ENCODE measurements at regions not wholly inside any gene's neighbourhood (a gene's known extent, or its start where the extent isn't known, plus 50 kb on each side); places are given as distances from the start of the nearest gene placed in this dataset.
"Not testable (repeated sequence)": the region's sequence is repeated elsewhere in the genome, so short reads cannot be mapped to it uniquely, and the experiment has no call there.

GRCh38 chr4:141290771-141291170, 70.1 kb downstream of the ZNF330 start:
- DNase-seq = no peak

GRCh38 chr4:141294306-141294705, 73.6 kb downstream of the ZNF330 start:
- DNase-seq = no peak

DNA sequence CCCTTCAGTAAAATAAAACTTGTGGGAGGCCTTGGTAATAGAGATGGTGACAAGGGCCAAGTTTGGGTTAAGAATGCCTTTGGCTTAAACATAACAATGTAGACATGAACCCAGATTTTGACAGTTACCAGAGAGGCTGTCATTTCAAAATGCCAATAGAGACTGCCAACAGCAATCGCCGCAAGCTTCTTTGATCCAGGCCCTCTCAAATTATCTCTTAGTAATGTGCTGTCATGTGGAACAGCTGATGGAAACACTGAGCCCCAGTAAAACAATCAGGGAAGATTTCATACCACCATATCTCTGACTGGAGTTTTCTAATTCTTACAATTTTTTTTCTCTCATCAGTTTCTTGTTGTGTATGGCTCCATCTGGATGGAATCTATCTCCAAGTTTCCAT, 80.5 kb downstream of the ZNF330 start:
- no peak for DNase-seq

DNA sequence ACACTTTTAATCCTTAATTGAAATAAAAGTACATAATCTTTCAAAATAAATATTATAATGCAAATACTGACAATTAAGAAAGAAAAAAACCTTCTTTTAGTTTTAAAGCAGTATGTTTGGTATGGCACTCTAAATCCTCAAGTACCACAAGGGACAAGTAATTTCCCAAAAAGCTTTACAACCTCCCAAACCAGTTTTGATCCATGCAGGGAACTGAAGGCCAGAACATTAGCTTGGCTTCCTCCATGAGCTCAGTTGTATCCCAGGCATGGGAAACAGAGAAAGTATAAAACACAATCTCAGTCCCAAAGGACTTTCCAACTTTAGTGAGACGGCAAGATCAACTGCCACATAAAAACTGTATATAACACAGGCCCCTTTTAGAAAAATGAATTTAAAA, 82.2 kb downstream of the ZNF330 start:
- no peak for DNase-seq

DNA sequence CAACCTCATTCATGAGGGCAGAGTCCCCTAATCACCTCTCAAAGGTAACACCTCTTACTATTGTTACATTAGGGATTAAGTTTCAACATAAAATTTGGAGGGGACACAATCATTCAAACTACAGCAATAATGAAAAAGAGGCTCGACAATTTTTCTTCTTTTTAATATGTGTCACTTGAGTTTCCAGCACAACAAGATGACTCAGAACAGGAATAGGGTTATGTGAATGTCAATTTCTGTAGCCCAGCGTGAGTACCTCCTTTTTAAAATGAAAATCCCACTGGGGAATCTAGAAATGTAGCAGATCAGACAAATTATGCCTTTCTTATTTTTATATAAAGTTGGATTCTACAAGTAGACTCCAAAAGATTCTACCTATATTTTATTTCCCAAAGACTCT, 83.7 kb downstream of the ZNF330 start:
- no peak for DNase-seq

DNA sequence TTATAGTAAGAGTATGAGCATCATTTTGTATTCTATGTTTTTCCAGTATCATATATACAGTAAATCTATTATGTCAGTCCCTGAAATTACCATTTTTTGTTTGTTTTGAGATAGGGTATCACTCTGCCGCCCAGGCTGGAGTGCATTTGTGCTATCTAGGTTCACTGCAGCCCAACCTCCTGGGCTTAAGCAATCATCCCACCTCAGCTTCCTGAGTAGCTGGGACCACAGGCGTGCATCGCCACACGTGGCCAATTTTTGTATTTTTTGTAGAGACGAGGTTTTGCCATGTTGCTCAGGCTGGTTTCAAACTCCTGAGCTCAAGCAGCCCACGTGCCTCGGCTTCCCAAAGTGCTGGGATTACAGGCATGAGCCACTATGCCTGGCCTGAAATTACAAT, 85.6 kb downstream of the ZNF330 start:
- DNase-seq = no peak

- DNase-seq = no peak
Measured at GRCh38 chr4:141307241-141307689, 86.6 kb downstream of the ZNF330 start.

- no peak for DNase-seq
Measured at GRCh38 chr4:141309874-141310273, 89.2 kb downstream of the ZNF330 start.

DNA sequence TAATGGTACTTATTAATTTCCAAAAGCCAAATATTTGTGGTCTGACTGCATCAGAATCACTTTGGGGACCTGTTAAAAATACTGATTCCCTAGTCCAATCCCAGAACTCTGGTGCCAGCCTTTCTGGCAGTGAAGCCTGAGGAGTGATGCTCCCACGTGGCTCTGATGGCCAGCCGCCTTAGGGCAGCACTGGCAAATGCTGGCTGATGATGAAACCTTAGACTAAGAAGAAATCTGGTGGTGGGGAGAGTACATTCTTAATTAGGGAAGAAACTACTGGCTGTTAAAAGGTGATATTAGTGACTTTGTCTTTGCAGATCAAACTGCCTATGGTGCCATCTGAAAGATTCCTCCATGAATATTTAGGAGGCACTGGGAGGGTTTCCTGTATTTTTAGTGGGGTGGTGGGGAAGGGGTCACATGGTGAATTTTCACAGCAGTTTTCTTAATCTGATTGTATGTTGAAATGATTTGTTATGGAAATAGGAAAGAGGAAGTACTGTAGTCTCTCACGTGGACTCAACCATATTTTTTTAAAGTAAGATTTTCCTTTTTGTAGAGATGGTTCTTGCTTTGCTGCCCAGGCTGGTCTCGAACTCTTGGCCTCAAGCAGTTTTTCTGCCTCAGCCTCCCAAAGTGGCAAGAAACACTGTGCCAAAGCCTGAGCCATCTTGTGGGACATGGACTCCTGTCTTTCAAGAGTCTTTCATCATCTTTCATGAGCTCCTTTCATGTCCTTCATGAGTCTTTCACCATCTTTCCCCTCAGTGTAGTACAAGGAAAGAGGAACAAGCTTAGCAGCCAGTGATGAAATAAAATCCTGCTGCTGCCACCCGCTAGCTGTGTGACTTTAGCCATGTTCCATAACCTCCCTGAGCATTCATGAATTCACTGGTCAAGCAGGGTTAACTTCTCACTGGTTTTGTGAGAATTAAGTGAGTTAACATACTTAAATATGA, 90.8 kb downstream of the ZNF330 start:
- no peak for DNase-seq

DNA sequence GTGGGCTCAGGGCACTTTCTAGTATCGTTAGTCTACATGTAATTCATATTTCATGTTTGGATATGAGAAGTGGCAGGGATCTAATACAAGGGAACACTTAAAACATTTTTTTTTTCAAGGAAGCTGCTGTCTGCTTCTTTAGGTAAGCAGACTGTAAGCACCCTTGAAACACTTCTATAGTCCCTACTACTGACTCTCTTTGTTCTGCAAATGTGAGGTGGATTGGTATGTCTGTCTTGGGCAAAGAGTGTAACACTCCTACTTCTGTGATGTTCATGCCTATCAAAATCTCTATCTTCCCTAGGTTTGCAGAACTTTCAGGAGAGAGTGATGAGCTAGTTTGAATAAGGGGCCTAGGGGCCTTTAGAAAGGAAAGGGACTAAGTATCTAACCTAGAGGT, 93.9 kb downstream of the ZNF330 start:
- no peak for DNase-seq

DNA sequence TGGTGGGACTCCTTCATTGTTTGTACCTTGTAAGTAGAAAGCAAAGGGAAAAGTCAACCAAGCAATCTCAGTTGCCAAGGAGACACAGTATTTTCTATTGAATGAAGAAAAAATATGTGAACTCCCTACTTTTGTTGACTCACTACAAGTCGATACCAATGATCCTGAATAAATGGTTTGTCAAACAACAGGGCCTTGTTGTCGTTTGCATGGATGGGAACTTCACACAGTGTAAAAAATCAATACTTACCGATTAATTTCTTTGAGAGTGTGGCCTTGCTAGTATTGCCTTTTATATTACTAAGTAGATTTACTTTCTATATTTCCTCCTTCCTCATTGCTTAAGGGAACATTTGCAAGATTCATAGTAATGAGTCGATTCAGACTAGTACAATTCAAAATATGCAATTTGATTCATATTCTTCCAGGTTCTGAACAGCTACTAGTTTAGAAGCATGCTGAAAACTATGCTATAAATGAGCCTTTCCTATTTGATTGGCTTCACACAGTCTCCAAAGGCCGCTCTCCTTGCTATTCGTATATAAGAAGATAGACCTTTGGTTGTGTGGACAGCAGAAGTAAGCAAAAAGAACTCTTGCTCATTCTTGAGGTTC, 108.0 kb downstream of the ZNF330 start:
- no peak for DNase-seq

DNA sequence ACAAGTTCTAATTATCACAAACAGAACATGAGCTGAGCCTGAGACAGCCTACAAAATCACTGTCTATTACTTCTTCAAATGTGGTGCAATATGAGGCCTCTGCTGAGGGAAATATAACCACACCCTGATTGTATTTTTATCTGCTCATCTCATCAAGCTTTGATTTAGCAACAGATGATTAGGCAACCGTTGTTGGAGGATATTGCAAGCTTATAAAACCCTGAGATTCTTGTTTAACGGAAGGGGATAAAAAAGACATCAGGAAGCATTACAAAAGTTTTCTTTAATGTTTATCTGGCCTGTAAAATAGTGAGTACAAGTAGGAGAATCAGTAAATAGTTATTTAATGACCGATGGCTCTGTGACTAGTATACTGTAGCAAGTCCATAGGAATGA, 108.5 kb downstream of the ZNF330 start:
- no peak for DNase-seq

DNA sequence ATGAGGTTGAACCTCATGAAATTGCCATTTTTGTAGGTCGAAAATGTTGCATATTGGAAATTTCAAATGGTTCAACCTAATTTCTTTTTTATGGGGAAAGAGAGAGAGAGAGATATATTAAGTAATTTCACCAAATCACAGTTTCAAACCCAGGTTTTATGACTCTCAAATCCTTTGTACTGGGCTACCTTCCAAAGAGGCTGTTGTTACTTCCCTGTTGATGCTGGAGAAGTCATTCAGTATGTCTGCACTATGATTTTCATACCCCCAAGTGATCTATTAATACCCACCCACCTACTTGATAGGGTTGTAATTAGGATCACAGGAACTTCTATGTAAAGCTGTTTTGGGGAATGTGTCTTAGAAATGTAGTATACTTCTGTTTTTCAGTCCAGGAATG, 109.9 kb downstream of the ZNF330 start:
- no peak for DNase-seq

DNA sequence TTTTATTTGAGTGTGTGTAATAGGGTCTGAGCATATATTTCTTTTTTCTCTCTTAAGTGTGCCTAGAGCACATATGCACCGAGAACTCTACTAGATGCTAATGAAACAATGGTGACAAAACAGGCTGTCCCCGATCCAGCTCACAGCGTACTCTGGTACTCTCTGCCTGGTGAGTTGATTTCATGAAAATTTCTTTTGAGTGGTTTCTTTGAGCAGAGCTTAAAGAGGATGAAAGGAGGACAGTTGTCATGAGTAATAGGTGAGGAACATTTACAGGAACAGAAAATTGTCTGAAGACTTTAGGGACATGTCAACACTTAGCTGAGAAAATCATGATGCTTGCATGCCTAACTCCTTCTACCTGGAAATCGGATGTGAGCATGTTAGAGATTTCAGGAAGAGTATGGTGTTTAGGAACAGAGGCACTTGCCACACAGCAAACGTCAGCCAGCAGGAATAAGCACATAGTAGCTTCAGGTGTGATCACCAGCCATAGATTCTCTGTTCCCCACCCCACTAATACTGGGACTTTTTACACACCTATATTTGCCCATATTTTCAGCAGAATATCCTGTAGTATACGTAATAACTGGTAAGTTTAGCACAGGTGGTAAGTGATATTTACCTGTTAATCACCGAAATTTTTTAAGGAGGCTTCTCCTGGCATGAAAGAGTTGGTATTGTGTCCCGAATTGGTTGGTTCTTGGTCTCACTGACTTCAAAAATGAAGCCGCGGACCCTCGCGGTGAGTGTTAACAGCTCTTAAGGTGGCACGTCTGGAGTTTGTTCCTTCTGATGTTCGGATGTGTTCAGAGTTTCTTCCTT, 111.1 kb downstream of the ZNF330 start:
- no peak for DNase-seq

GRCh38 chr4:141332359-141333181, 111.9 kb downstream of the ZNF330 start:
- not testable (repeated sequence) for DNase-seq

DNA sequence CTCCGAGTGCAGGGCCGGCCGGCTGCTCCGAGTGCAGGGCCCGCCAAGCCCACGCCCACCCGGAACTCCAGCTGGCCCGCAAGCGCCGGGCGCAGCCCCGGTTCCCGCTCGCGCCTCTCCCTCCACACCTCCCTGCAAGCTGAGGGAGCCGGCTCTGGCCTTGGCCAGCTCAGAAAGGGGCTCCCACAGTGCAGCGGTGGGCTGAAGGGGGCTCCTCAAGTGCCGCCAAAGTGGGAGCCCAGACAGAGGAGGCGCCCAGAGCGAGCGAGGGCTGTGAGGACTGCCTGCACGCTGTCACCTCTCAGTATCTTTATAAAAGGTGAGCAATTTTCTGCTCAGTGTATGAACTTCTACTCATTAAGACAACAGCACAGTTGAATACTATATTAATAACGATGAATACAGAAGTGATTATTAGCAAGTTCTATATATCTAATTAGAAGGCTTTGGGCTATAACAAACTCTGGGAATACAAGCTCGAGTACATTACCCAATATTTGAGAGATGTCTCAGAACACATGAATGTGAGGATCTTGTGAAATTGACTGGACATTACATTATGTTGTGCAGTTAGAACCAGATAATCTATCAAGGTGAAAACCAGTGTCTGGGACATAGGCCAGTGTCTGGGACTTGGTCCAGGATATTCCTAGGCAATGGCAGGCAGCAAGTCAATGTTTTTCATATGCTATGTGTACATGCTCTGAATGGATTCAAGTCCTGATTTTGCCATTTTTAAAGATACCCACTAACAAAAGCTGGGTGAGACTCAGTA, 112.9 kb downstream of the ZNF330 start:
- not testable (repeated sequence) for DNase-seq

GRCh38 chr4:141335166-141335565, 114.5 kb downstream of the ZNF330 start:
- DNase-seq = no peak

- no peak for DNase-seq
Measured at GRCh38 chr4:141338238-141338637, 117.5 kb downstream of the ZNF330 start.

- DNase-seq = no peak
Measured at GRCh38 chr4:141339391-141339790, 118.7 kb downstream of the ZNF330 start.

- no peak for DNase-seq
Measured at GRCh38 chr4:141339966-141340365, 119.3 kb downstream of the ZNF330 start.

- DNase-seq = no peak
Measured at GRCh38 chr4:141340458-141340857, 119.8 kb downstream of the ZNF330 start.

- peak; percentile 1 for DNase-seq
Measured at GRCh38 chr4:141346144-141346543, 125.4 kb downstream of the ZNF330 start.

All from SHP77 treated with DMSO at 0.1 percent for 48 hours (cell line).